ENCODE measurements at regions not wholly inside any gene's neighbourhood (a gene's known extent, or its start where the extent isn't known, plus 50 kb on each side); places are given as distances from the start of the nearest gene placed in this dataset.

DNA sequence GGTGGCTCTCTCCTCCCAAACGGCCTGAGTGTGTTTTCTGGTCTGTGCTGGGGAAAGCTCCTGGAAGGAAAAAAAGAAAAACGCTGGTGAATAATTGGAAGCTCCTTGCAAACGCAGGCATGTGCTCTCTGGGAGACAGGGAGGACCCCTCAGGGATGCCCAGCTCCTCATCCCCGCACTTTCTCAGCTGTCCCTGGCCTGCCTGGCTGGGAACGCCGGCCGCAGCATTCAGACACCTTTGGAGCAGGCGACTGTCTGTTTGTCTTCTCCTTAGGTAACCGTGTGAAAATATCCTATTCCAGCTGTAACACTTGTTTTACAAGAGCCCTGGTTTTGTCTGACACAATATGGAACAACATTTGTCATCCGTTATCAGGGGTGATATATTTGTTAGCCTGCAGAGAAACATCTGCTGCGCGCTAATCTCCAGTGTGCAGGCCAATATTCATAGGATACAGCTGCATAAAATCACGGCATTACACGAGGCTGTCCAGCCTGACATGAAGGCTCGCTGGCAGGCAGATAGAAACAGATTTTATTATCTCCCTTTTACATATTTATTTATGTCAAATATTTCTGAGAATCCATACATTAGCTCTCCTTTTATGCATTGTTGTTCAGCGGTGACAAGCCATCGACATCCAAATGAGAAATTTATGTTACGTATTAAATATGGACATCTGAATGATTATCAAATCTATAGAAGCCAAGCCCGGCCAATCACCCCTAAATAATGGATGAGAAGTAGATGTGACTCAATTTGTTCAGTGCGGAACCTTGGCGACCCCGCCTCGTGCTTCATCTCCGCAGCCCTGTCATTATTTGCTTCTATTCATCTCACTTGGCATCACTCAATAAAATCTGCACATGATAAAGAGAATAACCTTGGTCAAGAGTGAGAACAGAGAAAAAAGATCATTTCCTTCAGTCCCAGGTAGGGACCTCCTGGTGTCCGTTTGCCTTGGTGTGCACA is 675.1 kb upstream of the SALL3 start:
- H3K27me3 Mint-ChIP-seq = peaks cover 5% of the 10 kb centered on the region
- no peaks in the 10 kb centered on the region for H3K4me1 Mint-ChIP-seq
- H3K9me3 Mint-ChIP-seq = no peaks in the 10 kb centered on the region
- no peaks in the 10 kb centered on the region for H3K36me3 Mint-ChIP-seq
- H3K27ac Mint-ChIP-seq = no peak overlapping the region
- no peak overlapping the region for H3K4me3 Mint-ChIP-seq

DNA sequence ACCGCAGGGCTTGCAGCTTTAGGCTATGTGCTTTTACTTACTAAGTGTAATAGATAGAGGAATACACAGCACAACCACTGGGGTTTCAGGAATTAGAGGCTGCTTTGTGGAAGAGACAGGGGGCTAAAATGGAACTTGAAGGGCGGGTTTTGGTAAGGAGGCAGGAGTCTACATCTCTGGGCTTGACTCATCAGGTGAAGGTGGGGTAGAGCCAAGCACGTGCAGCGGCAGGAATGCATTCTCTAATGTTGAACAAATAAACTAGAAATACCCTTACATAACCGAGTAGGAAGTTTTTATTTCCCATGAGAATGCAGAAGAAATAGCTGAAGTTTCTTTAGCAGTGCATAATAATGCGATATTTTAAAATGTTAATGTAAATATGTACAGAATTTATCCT is 673.8 kb upstream of the SALL3 start:
- H3K9me3 Mint-ChIP-seq = no peaks in the 10 kb centered on the region
- peaks cover 5% of the 10 kb centered on the region for H3K27me3 Mint-ChIP-seq
- H3K4me3 Mint-ChIP-seq = no peak overlapping the region

DNA sequence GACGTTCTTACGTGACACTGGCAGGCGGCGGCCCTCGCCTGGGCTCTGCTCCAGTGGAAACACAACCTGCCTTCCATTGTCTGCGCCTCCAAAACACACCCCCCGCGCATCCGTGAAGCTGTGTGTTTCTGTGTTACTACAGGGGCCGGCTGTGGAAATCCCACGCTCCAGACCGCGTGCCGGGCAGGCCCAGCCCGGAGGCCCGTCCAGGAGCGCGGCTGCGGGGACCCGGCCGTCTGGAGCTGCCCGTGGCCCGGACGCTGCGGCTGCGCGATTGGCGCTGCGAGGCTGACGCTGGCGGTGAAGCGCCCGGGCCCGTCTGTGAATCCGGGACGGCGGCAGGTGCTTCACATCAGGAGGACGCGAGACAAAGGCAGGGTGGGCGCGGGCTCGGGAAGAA is 670.3 kb upstream of the SALL3 start:
- Mint-ChIP-seq H3K27ac (no peak overlapping the region), H3K36me3 (no peaks in the 10 kb centered on the region), H3K4me1 (no peaks in the 10 kb centered on the region), H3K9me3 (no peaks in the 10 kb centered on the region), H3K4me3 (no peak overlapping the region), H3K27me3 (peaks cover 5% of the 10 kb centered on the region)

More for the DNA sequence above, 673.8 kb upstream of the SALL3 start:
- Mint-ChIP-seq H3K36me3 (no peaks in the 10 kb centered on the region), H3K27ac (no peak overlapping the region), H3K4me1 (no peaks in the 10 kb centered on the region)

DNA sequence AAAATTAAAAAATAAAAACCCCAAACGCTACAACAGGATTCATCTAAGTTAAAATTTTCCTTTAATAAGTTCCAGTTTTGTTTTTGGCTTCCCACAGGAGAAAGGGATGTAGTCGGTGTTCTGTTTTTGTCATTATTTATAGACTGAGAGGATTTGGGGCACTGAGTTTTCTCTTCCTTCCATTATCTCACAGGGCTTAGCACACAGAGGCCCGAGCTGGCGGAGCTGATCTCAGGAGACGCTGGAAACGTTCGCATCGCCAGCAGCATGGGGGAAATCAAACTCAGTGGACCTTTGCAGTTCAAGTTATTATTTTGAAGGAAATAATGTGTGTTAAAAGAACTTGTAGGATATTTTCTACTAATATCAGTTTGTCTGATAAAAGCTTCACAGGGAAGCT is 669.7 kb upstream of the SALL3 start:
- Mint-ChIP-seq H3K4me3 (no peak overlapping the region), H3K9me3 (no peaks in the 10 kb centered on the region), H3K27me3 (peaks cover 5% of the 10 kb centered on the region), H3K4me1 (no peaks in the 10 kb centered on the region), H3K27ac (no peak overlapping the region), H3K36me3 (no peaks in the 10 kb centered on the region)

DNA sequence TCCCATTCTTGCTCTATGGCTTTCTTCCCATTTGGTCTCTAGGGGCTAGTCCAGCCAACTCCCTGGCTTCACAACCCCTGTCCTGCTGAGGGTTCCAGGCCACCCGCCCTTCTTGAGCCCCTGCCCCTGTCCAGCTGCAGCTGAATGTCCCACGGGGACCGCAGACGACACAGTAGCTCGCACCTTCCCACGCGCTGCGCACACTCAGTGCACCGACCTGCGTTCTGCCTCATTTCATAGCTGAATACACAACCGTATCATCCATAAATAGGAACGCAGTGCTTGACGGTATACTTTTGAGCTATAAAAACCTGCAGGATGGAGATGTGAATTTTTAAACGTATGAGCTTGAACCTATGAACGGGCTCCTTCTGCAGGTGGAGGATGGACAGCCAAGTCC is 660.4 kb upstream of the SALL3 start:
- no peak overlapping the region for H3K4me3 Mint-ChIP-seq
- H3K36me3 Mint-ChIP-seq = no peaks in the 10 kb centered on the region
- H3K27ac Mint-ChIP-seq = no peak overlapping the region
- no peaks in the 10 kb centered on the region for H3K4me1 Mint-ChIP-seq
- H3K27me3 Mint-ChIP-seq = peaks cover 2% of the 10 kb centered on the region
- no peaks in the 10 kb centered on the region for H3K9me3 Mint-ChIP-seq

DNA sequence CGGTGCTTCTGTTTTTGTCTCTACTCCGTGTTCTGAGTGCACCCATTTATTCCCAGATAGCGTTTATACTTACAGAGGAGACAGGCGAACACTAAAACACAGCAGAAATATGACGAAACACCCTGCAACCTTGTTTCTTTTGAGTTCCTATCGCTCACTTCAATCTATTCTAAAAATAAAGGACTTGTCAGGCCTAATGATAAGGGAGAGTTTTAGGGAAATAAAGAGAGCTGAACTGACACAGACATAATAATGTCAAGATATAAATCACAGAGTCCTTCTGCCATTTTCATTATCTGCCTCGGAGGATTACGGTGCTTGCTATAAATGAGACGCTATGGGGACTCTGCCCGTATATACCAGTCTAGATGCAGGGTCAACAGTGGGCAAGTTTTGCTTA is 659.7 kb upstream of the SALL3 start:
- no peak overlapping the region for H3K27ac Mint-ChIP-seq
- H3K27me3 Mint-ChIP-seq = peaks cover 2% of the 10 kb centered on the region
- H3K4me3 Mint-ChIP-seq = no peak overlapping the region
- no peaks in the 10 kb centered on the region for H3K9me3 Mint-ChIP-seq
- no peaks in the 10 kb centered on the region for H3K36me3 Mint-ChIP-seq
- H3K4me1 Mint-ChIP-seq = no peaks in the 10 kb centered on the region

DNA sequence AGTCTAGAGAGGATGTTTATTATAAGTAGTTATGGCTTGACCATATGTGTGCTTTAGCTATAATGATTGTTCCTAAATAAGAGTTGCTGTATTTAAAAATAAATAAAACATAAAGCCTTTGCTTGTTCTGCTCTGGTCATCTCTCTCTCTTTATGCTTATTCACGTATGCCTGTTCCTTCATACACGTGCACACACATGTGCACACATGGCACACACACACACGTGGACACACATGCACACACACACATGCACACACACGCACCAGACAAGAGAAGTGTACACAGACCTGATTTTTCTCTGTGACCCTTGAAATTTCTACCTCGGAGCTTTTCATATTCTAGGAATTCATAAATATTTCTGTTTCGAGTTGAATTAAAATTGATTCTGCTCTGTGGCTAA is 658.2 kb upstream of the SALL3 start:
- no peaks in the 10 kb centered on the region for H3K36me3 Mint-ChIP-seq
- H3K27me3 Mint-ChIP-seq = peaks cover 2% of the 10 kb centered on the region
- no peaks in the 10 kb centered on the region for H3K4me1 Mint-ChIP-seq
- H3K4me3 Mint-ChIP-seq = no peak overlapping the region
- no peak overlapping the region for H3K27ac Mint-ChIP-seq
- H3K9me3 Mint-ChIP-seq = no peaks in the 10 kb centered on the region

DNA sequence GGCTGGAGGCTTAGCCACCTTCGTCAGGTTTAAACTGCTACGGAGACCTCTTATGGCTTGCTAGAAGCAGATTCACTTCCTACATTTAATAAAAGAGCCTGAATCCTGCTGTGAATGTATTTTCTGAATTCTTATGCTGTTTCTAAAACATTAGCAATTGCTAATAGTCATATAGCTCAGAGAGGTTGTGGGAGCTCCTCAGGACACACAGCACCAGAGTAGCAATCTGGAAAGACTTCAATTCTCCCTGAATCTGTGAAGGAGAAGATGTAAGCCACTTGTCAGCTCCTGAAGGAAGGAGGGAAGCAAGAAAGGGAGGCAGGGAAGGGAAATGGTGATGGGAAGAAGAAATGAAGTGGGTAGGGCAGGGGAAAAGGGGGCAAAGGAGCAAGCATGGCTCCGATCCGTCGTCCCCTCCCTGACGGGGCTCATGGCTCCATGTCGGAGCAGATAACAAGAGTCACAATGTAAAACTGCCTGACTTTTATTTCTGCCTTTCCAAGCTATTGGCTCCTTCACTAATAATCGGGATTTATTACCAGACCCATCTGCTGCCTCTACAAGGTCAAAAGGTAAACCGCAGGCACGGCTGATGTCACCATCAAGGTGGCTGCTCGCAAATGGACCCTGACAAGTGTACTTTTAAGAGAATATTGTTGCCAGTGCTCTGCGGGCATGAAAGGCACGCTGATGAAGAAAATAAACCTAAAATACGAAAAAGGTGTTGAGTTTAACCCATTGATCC is 656.0 kb upstream of the SALL3 start:
- peaks cover 2% of the 10 kb centered on the region for H3K27me3 Mint-ChIP-seq
- H3K36me3 Mint-ChIP-seq = no peaks in the 10 kb centered on the region
- no peak overlapping the region for H3K4me3 Mint-ChIP-seq
- no peaks in the 10 kb centered on the region for H3K4me1 Mint-ChIP-seq
- no peaks in the 10 kb centered on the region for H3K9me3 Mint-ChIP-seq
- no peak overlapping the region for H3K27ac Mint-ChIP-seq

DNA sequence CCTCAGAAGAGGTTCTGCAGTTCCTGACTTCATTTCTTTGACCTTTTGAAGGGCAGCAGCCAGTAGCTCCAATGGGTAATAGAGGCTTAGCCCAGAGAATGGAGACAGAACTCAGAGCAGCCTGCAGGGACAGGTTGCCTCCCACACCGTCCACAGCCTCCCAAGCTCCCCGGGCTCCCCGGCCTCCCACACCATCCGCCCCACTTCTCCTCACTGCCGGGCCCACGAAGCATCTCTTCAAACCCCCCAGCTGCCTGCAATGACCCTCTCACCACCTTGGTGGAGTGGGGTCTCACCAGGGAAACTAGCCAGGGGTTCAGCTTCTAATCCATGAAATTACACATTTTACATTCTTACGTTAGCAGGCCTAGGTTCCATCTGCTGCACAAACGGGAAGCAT is 652.0 kb upstream of the SALL3 start:
- Mint-ChIP-seq H3K4me1 (no peaks in the 10 kb centered on the region), H3K27me3 (no peaks in the 10 kb centered on the region), H3K36me3 (no peaks in the 10 kb centered on the region), H3K4me3 (no peak overlapping the region), H3K9me3 (no peaks in the 10 kb centered on the region), H3K27ac (no peak overlapping the region)

DNA sequence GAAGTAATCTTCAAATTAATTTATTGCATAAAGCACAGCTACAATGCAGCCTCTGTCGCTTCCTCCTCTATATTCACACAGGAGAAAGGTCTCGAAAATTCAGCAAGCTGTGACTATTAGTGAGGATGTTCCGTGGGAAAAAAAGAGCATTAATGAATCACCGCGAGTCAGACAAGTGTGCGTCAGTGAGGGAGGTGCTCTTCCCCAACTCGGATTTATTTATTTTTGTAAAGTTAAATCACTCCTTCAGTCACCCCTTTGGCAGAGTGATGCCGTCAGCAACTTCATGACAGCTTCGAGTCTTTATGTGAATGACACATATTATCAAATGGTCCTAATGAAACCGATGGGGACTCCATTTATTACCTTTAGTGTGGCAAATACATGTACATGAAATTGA is 648.9 kb upstream of the SALL3 start:
- Mint-ChIP-seq H3K4me3 (no peak overlapping the region), H3K36me3 (no peaks in the 10 kb centered on the region), H3K9me3 (peaks cover 4% of the 10 kb centered on the region), H3K4me1 (no peaks in the 10 kb centered on the region), H3K27ac (no peak overlapping the region), H3K27me3 (peaks cover 2% of the 10 kb centered on the region)

DNA sequence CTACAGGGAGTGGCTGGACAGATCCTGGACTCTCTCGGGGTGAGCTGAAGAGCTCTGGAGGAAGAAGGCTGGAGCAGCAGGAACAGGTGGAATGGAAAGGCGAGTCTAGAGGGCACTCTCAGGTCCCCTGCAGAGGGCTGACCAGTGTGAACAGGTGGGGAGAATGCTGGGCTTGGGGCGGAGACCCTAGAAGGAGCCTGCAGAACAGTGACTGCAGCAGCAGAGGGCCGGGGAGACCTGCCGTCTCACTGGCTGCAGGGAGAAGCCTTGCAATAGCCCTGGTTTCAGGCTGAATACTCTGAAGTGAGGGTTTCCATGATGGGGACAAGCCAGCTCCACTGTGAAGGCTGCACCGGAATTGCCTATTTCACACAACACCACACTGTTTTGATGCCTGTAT is 626.7 kb upstream of the SALL3 start:
- Mint-ChIP-seq H3K4me3 (no peak overlapping the region), H3K4me1 (no peaks in the 10 kb centered on the region), H3K27ac (no peak overlapping the region), H3K9me3 (no peaks in the 10 kb centered on the region), H3K36me3 (no peaks in the 10 kb centered on the region), H3K27me3 (peaks cover 4% of the 10 kb centered on the region)

DNA sequence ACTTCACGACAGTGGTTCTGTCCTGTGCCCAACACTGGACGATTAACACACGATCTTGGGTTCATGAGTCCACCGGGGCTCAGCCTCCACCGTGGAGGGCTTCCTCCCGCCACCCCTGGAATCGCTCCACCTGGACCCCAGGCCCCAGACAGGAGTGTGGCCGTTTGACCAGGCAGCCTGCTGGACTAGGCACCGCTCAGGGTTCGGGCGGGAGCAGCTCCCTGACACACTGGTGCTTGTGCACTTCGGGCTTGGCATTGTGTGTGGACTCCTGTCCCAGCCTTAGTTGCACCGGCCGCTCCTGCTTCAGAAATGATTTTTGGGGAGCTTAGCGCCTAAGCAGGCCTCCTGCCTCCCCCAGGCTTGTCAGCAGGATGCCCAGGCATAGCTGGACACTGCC is 617.4 kb upstream of the SALL3 start:
- Mint-ChIP-seq H3K36me3 (no peaks in the 10 kb centered on the region), H3K4me3 (no peak overlapping the region), H3K27ac (no peak overlapping the region), H3K4me1 (no peaks in the 10 kb centered on the region), H3K9me3 (no peaks in the 10 kb centered on the region), H3K27me3 (no peaks in the 10 kb centered on the region)

DNA sequence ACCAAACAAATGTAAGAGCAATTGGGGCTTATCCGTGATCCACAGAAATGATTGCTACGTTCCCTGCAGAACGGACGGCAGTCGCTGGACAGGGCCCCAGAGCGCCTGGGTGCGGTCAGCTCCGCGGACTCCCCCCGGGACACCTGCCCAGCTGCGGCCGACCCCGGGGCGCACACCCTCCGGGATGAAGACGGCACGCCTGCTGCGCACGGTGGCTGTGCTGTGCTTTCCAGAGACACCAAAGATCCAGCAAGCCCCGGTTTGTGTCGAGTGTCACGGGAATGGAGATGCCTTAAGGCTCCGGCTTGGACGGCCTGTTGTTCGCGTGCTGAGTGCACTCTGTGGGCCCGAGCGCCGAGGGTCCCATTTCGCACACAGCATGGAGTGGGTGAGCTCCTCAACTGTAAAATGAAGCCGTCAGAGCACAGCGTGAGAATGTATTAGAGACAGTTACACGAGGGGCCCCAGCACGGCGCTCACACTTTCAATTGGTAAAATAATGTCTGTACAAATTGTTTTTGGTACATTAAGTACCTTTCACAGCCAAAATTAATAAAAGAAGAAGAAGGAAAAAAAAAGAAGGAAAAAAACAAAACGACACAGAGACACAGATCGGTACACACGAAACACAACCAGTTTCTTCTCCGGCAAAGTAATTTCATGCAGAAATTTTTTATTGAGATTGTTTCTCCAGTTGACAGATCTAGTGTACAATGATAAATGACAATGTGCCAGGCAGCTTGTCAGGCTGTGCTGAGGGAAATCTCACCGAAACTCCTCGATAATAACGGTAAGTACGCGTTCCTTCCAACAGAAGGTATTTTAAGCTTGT is 615.8 kb upstream of the SALL3 start:
- no peaks in the 10 kb centered on the region for H3K36me3 Mint-ChIP-seq
- H3K27me3 Mint-ChIP-seq = no peaks in the 10 kb centered on the region

DNA sequence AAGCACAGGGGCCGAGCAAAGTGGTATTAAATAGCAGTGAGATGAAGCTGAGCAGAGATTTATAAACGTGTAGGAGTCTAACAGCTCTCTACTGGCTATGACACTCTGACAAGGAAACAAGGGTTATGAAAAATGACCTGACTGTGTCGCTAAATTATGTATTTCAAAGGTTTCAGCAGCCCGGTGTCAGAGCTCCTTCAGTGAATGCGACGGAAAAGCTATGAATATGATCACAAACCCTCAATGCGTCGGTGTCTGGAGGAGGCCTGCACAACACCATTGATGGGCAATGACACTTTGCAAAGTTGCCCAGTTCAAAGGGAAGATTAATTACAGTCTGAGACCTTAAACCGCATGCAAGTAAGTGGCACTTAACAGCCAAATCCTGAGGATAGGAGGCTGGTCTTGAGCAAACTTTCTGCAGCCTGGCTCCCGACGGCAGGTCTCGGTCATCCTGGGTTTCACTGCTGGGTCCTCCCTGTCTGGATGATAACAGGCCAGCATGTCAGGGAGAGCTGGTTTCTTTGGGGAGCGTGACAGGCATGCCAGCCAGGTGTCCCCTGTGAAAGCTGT is 615.1 kb upstream of the SALL3 start:
- Mint-ChIP-seq H3K27me3 (no peaks in the 10 kb centered on the region), H3K27ac (no peak overlapping the region), H3K4me3 (no peak overlapping the region), H3K4me1 (no peaks in the 10 kb centered on the region), H3K9me3 (no peaks in the 10 kb centered on the region), H3K36me3 (no peaks in the 10 kb centered on the region)

More for the DNA sequence above, 615.8 kb upstream of the SALL3 start:
- Mint-ChIP-seq H3K27ac (no peak overlapping the region), H3K4me1 (no peaks in the 10 kb centered on the region), H3K9me3 (no peaks in the 10 kb centered on the region), H3K4me3 (no peak overlapping the region)

DNA sequence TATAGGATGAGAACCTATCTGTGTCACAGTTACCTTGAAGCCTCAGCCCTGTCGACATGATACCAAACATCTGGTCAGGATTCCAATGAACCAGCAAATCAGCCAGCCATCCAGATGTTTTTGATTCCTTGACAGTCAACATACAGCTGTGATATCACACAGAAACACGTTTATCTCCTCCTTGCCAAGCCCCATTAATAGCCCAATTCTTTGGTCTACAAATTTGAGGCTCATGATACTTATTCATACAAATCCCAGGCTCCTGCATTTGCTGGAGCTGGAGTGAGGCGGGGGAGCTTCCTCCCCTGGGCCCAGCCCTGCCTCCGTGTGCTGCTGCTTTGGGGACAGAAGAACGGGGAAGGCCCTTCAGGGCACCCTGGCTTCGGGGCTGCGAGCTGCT is 611.6 kb upstream of the SALL3 start:
- Mint-ChIP-seq H3K27ac (no peak overlapping the region), H3K9me3 (no peaks in the 10 kb centered on the region), H3K27me3 (no peaks in the 10 kb centered on the region), H3K36me3 (no peaks in the 10 kb centered on the region), H3K4me1 (no peaks in the 10 kb centered on the region), H3K4me3 (no peak overlapping the region)

Data from activated naive CD4-positive, alpha-beta T cell treated with anti-CD3 and anti-CD28 coated beads, Interleukin-2, amount 50 U/mL, for 24 hours (primary cell).